SK-N-MC (cell line): ENCODE measurements at regions not wholly inside any gene's neighbourhood (a gene's known extent, or its start where the extent isn't known, plus 50 kb on each side); places are given as distances from the start of the nearest gene placed in this dataset.

Experiments
- EZH2 ChIP-seq: fragments of 200-600 bp; sonication (generic); IDR thresholded peaks from one replicate; pipeline ENCODE4 v1.6.1; 2017; ENCODE audit warnings: antibody characterized with exemption
- POLR2AphosphoS5 ChIP-seq: IDR thresholded peaks from 2 replicates; pipeline ENCODE4 v1.6.1; 2012; ENCODE audit warnings: mild to moderate bottlenecking, low read depth, low read length, borderline replicate concordance

- TF ChIP-seq EZH2 (no peak), POLR2AphosphoS5 (no peak)
Measured at GRCh38 chr12:13443028-13443427, 246.5 kb downstream of the EMP1 start.
